DOHH2 (cell line): ENCODE measurements at regions not wholly inside any gene's neighbourhood (a gene's known extent, or its start where the extent isn't known, plus 50 kb on each side); places are given as distances from the start of the nearest gene placed in this dataset.

Experiments used
- H3F3A ChIP-seq: fragments of 200-600 bp; sonication (generic), shearing (Covaris generic); 2 replicates; pipeline ENCODE4 v1.6.0; 2016; ENCODE audit warnings: antibody characterized with exemption, mild to moderate bottlenecking; ENCODE audit not compliant: control insufficient read depth, insufficient read depth
- H3K27ac ChIP-seq: fragments of 200-600 bp; sonication (generic); 2 replicates; pipeline ENCODE4 v1.5.1; 2014; ENCODE audit warnings: low read depth, mild to moderate bottlenecking, low read length, moderate library complexity
- H3K27me3 ChIP-seq: fragments of 200-600 bp; sonication (generic); 2 replicates; pipeline ENCODE4 v1.6.1; 2014; ENCODE audit warnings: mild to moderate bottlenecking, low read length, mixed read lengths; ENCODE audit not compliant: control insufficient read depth
- H3K36me3 ChIP-seq: fragments of 200-600 bp; sonication (generic); 2 replicates; pipeline ENCODE4 v1.6.1; 2014; ENCODE audit warnings: mild to moderate bottlenecking, low read length, moderate library complexity, mixed read lengths; ENCODE audit not compliant: control insufficient read depth
- H3K4me1 ChIP-seq: fragments of 200-600 bp; sonication (generic); 2 replicates; pipeline ENCODE4 v1.6.1; 2014; ENCODE audit warnings: mild to moderate bottlenecking, low read length, mixed read lengths; ENCODE audit not compliant: control insufficient read depth
- H3K4me2 ChIP-seq: fragments of 200-600 bp; sonication (generic); 2 replicates; pipeline ENCODE4 v1.6.0; 2014; ENCODE audit warnings: mild to moderate bottlenecking, low read length, moderate library complexity
- H3K4me3 ChIP-seq: fragments of 200-600 bp; sonication (generic); 2 replicates; pipeline ENCODE4 v1.5.1; 2014; ENCODE audit warnings: mild to moderate bottlenecking, low read length, mixed read lengths
- H3K79me2 ChIP-seq: fragments of 200-600 bp; sonication (generic); 2 replicates; pipeline ENCODE4 v1.6.1; 2014; ENCODE audit warnings: mild to moderate bottlenecking, low read length, mixed read lengths; ENCODE audit not compliant: control insufficient read depth
- H3K9me2 ChIP-seq: fragments of 200-600 bp; sonication (generic); replicated peaks from 2 replicates; pipeline ENCODE4 v1.6.1; 2014; ENCODE audit warnings: mild to moderate bottlenecking, low read length, mixed read lengths; ENCODE audit not compliant: control insufficient read depth
- H3K9me3 ChIP-seq: fragments of 200-600 bp; sonication (generic); 2 replicates; pipeline ENCODE4 v1.6.1; 2014; ENCODE audit warnings: antibody characterized with exemption, low read length, mixed read lengths; ENCODE audit not compliant: control insufficient read depth, insufficient read depth
- H4K20me1 ChIP-seq: fragments of 200-600 bp; sonication (generic); 2 replicates; pipeline ENCODE4 v1.6.0; 2014; ENCODE audit warnings: low read depth, mild to moderate bottlenecking, antibody characterized with exemption, low read length, moderate library complexity; ENCODE audit not compliant: control insufficient read depth, insufficient read depth
- EZH2phosphoT487 ChIP-seq: fragments of 200-600 bp; sonication (generic); IDR thresholded peaks from 2 replicates; pipeline ENCODE4 v1.6.1; 2017; ENCODE audit warnings: borderline replicate concordance, mild to moderate bottlenecking, antibody characterized with exemption, low read length, moderate library complexity, mixed read lengths
- TF ChIP-seq, protein P1 (sequence below): fragments of 200-600 bp; sonication (generic); IDR thresholded peaks from one replicate; pipeline ENCODE4 v1.5.1; 2014; ENCODE audit warnings: antibody characterized with exemption, mild to moderate bottlenecking, low read depth, low read length; ENCODE audit not compliant: poor library complexity, severe bottlenecking

DNA sequence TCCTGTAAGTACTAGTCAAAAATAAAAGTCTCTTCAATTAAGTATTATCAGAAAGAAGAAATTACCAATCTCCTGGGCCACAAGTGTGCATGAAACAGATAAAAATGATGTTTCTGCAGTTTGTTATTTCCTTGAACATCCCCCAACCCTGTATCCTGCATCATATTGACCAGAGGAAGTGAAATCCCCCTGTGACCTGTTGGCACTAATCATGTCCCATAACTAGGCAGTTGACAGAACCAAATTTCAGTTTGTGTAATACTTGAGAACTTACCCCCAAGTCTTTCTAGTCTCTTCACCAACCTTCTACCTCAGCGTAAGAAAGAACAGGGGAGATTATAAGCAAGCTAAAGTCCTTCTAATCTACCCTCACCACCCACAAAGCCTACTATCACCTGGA lies 368.2 kb upstream of the PDE4D start:
- Histone ChIP-seq H3K9me2 (no peaks in the 10 kb centered on the region), H3K9me3 (no peaks in the 10 kb centered on the region), H4K20me1 (no peaks in the 10 kb centered on the region), H3K27ac (no peak overlapping the region), H3K79me2 (no peaks in the 10 kb centered on the region), H3F3A (no peaks in the 10 kb centered on the region), H3K4me3 (no peak overlapping the region), H3K27me3 (0 out of 2 replicates have a peak, but pooled peaks cover 4% of the 10 kb centered on the region), H3K4me2 (no peak overlapping the region), H3K36me3 (no peaks in the 10 kb centered on the region), H3K4me1 (no peaks in the 10 kb centered on the region)
- TF ChIP-seq, protein P1, sequence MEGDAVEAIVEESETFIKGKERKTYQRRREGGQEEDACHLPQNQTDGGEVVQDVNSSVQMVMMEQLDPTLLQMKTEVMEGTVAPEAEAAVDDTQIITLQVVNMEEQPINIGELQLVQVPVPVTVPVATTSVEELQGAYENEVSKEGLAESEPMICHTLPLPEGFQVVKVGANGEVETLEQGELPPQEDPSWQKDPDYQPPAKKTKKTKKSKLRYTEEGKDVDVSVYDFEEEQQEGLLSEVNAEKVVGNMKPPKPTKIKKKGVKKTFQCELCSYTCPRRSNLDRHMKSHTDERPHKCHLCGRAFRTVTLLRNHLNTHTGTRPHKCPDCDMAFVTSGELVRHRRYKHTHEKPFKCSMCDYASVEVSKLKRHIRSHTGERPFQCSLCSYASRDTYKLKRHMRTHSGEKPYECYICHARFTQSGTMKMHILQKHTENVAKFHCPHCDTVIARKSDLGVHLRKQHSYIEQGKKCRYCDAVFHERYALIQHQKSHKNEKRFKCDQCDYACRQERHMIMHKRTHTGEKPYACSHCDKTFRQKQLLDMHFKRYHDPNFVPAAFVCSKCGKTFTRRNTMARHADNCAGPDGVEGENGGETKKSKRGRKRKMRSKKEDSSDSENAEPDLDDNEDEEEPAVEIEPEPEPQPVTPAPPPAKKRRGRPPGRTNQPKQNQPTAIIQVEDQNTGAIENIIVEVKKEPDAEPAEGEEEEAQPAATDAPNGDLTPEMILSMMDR: no peak
- no peak for TF ChIP-seq EZH2phosphoT487

DNA sequence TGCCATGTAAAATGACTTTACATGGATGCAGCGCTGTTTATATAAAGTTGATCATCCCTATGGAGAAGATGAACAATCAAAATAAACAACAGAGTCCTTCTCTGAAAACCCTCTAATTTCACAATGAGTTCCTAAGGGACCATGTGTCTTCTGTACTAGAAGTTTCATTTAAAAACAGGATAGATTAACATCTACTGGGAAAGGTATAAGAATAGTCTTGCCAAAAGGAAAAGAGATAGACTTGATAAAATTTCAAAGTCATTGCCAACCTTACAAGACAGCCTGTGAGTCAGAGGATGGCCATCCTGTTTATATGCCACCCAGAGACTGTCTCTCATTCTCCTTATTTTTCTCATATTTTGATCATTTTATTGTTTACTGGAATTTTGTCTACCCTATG lies 367.1 kb upstream of the PDE4D start:
- H3K27me3 ChIP-seq: 0 out of 2 replicates have a peak, but pooled peaks cover 4% of the 10 kb centered on the region
- no peaks in the 10 kb centered on the region for H3K4me1 ChIP-seq
- no peak overlapping the region for H3K27ac ChIP-seq
- H3K4me3 ChIP-seq: no peak overlapping the region
- no peak overlapping the region for H3K4me2 ChIP-seq
- no peaks in the 10 kb centered on the region for H3K79me2 ChIP-seq
- H3K9me3 ChIP-seq: no peaks in the 10 kb centered on the region
- H3K9me2 ChIP-seq: no peaks in the 10 kb centered on the region
- H3K36me3 ChIP-seq: no peaks in the 10 kb centered on the region
- H4K20me1 ChIP-seq: no peaks in the 10 kb centered on the region
- no peak for TF ChIP-seq EZH2phosphoT487
- TF ChIP-seq, protein P1: no peak
- no peaks in the 10 kb centered on the region for H3F3A ChIP-seq

DNA sequence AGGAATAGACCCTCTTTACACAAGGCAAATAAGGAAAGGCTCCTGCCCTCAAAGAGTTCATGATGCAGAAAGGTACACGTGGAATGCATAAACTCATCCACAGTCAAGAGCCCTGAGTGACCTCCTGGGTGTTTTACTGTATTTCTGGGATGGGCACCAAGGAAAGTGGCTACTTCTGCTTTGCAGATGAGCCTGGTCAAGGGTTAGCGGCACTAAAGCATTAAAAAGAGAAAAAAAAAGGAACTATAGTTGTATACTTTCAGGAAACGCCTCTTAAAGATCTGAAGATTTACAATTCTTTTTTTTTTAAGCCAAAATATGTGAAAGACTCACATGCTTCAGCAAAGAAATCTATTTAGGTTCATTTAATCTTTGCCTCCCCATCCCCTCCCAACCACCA lies 366.2 kb upstream of the PDE4D start:
- no peaks in the 10 kb centered on the region for H3K4me1 ChIP-seq
- H3K79me2 ChIP-seq: no peaks in the 10 kb centered on the region
- no peaks in the 10 kb centered on the region for H3F3A ChIP-seq
- no peak overlapping the region for H3K27ac ChIP-seq
- H3K36me3 ChIP-seq: no peaks in the 10 kb centered on the region
- no peaks in the 10 kb centered on the region for H3K9me2 ChIP-seq
- H4K20me1 ChIP-seq: no peaks in the 10 kb centered on the region
- 0 out of 2 replicates have a peak, but pooled peaks cover 4% of the 10 kb centered on the region for H3K27me3 ChIP-seq
- no peak for TF ChIP-seq EZH2phosphoT487
- TF ChIP-seq, protein P1: no peak
- H3K4me2 ChIP-seq: no peak overlapping the region
- H3K4me3 ChIP-seq: no peak overlapping the region
- no peaks in the 10 kb centered on the region for H3K9me3 ChIP-seq
